IPS-15b (cell line): ENCODE measurements at regions not wholly inside any gene's neighbourhood (a gene's known extent, or its start where the extent isn't known, plus 50 kb on each side); places are given as distances from the start of the nearest gene placed in this dataset.

Source experiments
- H3K27me3 ChIP-seq: one replicate; pipeline ENCODE4 v1.6.1; 2013; ENCODE audit warnings: low read length; ENCODE audit not compliant: control insufficient read depth, insufficient read depth
- H3K36me3 ChIP-seq: one replicate; pipeline ENCODE4 v1.6.1; 2013; ENCODE audit warnings: low read length; ENCODE audit not compliant: control insufficient read depth, insufficient read depth
- H3K4me1 ChIP-seq: one replicate; pipeline ENCODE4 v1.6.1; 2013; ENCODE audit warnings: mild to moderate bottlenecking, low read length; ENCODE audit not compliant: control insufficient read depth, insufficient read depth
- H3K4me3 ChIP-seq: one replicate; pipeline ENCODE4 v1.5.1; 2013; ENCODE audit warnings: low read depth, low read length
- H3K9ac ChIP-seq: one replicate; pipeline ENCODE4 v1.6.1; 2013; ENCODE audit warnings: low read depth, mild to moderate bottlenecking, low read length
- H3K9me3 ChIP-seq: one replicate; pipeline ENCODE4 v1.6.1; 2013; ENCODE audit warnings: mild to moderate bottlenecking, low read length; ENCODE audit not compliant: control insufficient read depth, insufficient read depth

GRCh38 chr20:24816431-24816830, 132.6 kb upstream of the CST7 start:
- Histone ChIP-seq H3K4me3 (no peak overlapping the region), H3K4me1 (no peaks in the 10 kb centered on the region), H3K9me3 (no peaks in the 10 kb centered on the region), H3K27me3 (no peaks in the 10 kb centered on the region), H3K9ac (no peak overlapping the region), H3K36me3 (no peaks in the 10 kb centered on the region)

DNA sequence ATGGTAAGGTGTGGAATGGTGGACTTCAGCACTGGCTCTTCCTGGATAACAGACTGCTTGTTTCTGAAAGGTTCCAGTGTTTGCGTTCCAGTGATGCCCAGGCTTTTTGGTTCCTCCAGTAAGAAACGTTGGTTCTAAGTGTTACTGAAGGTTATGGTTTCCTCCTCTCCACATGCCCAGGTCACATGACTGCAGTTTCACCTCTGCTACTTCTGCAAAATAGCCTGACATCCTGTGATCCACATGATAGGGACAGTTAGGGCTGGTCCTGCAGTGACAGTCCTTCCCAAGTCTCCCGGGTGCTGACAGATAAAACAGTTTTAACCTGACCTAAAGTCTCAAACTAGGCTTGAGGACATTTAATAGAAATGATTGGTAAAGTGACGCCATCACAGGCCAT, 132.2 kb upstream of the CST7 start:
- no peaks in the 10 kb centered on the region for H3K36me3 ChIP-seq
- no peaks in the 10 kb centered on the region for H3K4me1 ChIP-seq
- no peak overlapping the region for H3K4me3 ChIP-seq
- H3K9me3 ChIP-seq, result no peaks in the 10 kb centered on the region
- no peak overlapping the region for H3K9ac ChIP-seq
- no peaks in the 10 kb centered on the region for H3K27me3 ChIP-seq

GRCh38 chr20:24817351-24817750, 131.7 kb upstream of the CST7 start:
- Histone ChIP-seq H3K9ac (no peak overlapping the region), H3K4me3 (no peak overlapping the region), H3K9me3 (no peaks in the 10 kb centered on the region), H3K36me3 (no peaks in the 10 kb centered on the region), H3K27me3 (no peaks in the 10 kb centered on the region), H3K4me1 (no peaks in the 10 kb centered on the region)

DNA sequence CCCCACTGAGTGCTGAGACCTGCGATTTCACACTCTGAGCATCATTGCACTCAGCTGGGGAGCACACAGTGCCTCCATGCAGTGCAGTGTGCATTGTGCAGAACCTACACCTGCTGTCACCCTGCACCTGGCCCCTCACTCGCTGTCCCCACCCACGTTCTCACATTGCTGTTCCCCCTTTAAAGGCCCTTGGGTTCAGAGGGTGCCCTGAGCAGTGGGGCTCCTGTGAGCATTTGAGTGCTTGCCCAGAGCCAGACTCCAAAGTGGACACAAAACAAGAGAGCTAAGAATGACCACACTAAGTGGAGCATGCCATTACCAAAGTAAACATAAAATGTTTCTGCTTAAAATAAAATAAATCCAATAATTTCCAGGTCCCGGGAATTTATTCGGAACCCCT, 131.0 kb upstream of the CST7 start:
- H3K27me3 ChIP-seq, result no peaks in the 10 kb centered on the region
- H3K9me3 ChIP-seq, result no peaks in the 10 kb centered on the region
- no peak overlapping the region for H3K9ac ChIP-seq
- no peaks in the 10 kb centered on the region for H3K36me3 ChIP-seq
- H3K4me3 ChIP-seq, result no peak overlapping the region
- H3K4me1 ChIP-seq, result no peaks in the 10 kb centered on the region

DNA sequence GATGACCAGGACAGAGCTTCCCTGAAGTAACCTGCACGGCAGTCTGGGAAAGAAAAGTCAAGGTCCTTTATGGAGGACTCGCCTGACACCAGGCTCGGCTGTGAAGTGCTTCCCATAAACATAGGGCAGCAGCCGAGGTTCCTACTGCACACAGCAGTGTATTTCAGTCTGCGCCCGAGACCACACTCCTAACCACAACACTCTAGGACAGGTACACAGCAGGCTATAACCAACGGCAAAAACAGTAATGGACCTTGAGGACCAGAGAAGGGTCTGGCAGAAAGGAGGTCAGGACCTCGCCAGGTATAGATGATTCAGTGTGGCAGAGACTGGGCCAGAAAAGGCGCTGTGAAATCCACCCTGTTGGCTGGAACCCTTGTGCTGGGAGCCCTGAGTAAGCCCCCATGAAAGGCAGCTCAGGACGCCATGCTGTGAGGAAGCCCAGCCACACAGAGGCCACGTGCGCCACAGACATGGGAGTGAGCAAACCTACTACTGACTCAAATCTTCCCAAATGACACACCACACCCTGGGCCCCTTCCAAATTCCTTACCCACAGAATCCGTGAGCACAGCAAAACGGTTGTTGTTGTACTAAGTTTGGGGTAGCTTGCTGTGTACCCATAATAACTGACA, 129.6 kb upstream of the CST7 start:
- Histone ChIP-seq H3K27me3 (no peaks in the 10 kb centered on the region), H3K4me3 (no peak overlapping the region), H3K4me1 (no peaks in the 10 kb centered on the region)

DNA sequence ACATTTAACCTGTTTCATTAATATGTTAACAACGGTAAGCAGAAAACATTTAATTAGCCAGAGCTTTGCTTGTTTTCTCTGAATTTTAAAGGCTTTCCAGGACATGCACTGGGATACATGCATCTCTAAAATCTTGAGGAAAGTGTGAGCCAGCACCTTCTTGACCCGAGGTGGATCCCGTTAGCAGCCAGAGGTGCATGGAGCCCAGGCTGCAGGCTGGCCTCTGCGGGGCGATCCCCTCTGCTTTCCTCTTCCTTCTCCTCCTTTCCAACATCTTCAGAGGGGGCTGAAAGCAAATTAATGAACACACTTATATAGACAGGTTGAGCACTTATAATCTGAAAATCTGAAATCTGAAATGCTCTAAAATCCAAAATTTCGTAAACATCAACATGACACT, 128.7 kb upstream of the CST7 start:
- no peaks in the 10 kb centered on the region for H3K27me3 ChIP-seq
- H3K9ac ChIP-seq, result no peak overlapping the region
- H3K36me3 ChIP-seq, result no peaks in the 10 kb centered on the region
- H3K4me3 ChIP-seq, result no peak overlapping the region
- H3K4me1 ChIP-seq, result no peaks in the 10 kb centered on the region
- no peaks in the 10 kb centered on the region for H3K9me3 ChIP-seq

More for the DNA sequence above, 129.6 kb upstream of the CST7 start:
- no peak overlapping the region for H3K9ac ChIP-seq
- H3K9me3 ChIP-seq, result no peaks in the 10 kb centered on the region
- H3K36me3 ChIP-seq, result no peaks in the 10 kb centered on the region

DNA sequence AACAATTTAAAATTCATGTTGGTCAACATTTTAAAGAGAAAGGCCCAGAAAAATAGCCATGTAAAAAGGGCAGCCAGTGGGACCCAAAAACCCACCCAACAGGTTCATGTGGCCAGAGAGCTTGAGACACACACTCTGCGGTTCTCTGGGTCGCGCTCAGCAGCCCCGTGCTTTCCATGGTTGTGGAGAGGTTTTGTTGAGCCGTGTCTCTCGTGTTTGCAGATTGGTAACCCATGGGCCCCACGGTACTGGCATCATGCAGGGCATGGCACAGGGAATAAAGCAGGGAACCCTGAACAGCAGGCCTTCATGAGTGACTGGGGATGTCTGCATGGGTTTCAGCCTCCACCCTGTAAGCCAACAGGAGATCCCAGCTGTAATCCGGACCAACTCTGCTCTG, 127.7 kb upstream of the CST7 start:
- Histone ChIP-seq H3K27me3 (no peaks in the 10 kb centered on the region), H3K4me3 (no peak overlapping the region), H3K9me3 (no peaks in the 10 kb centered on the region), H3K4me1 (no peaks in the 10 kb centered on the region), H3K36me3 (no peaks in the 10 kb centered on the region), H3K9ac (no peak overlapping the region)

DNA sequence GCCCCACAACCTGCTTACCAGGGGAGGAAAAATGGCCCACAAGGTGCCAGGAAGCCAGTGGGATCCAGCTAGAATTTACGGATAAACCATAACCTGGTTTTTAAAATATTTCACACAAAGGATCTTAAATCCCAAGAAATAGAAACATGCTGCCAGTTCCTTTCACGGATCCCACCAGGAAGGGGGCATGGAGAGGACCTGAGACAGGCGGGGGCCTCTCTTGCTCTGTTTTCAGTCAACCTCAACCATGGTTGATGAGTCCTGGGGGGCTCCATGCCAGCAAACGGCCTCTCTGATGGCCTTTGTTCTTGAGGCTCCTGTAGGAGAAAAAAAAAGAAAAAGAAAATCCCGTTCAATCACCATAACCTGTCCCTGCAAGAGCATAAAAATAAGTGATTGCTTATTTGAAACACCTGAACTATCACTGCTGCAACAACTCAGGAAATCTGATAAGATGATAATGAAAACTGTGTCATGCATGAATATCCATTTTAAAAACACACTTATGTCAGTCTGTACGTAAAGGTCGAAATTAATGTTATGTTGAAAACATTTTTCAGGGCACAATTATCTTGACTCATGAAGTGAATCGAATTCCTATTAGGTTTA, 125.8 kb upstream of the CST7 start:
- no peaks in the 10 kb centered on the region for H3K4me1 ChIP-seq
- H3K9ac ChIP-seq, result no peak overlapping the region
- no peaks in the 10 kb centered on the region for H3K36me3 ChIP-seq
- H3K4me3 ChIP-seq, result no peak overlapping the region
- no peaks in the 10 kb centered on the region for H3K27me3 ChIP-seq
- H3K9me3 ChIP-seq, result no peaks in the 10 kb centered on the region

DNA sequence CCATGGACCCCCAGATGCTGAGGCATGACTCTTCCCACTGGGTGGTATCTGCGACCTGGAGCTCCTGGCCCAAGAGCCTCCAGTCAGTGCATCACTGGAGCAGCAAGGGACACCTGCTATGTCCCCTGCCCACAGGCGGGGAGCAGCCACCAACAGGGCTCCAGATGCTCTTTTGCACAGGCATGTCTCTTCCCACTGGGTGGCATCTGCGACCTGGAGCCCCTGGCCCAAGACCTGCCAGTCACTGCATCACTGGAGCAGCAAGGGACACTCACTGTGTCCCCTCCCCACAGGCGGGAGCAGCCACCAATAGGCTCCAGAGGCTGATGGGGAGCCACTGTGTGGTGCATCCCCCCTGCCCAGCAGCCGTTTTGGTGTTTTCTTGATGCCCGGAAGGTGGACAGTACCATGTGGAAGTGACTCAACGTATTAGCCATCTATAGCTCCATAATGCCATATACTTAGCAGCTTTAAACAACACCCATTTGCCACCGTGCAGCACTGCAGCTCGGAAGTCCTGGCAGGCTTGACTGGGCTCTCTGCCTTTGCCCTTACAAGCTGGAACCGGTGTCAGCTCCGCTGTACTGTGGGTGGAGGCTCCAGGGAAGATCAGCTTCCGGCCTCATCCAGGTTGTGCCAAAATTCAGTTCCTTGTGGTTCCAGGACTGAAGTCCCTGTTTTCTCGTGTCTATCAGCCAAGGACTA, 124.9 kb upstream of the CST7 start:
- Histone ChIP-seq H3K27me3 (no peaks in the 10 kb centered on the region), H3K36me3 (no peaks in the 10 kb centered on the region), H3K9ac (no peak overlapping the region), H3K9me3 (no peaks in the 10 kb centered on the region), H3K4me1 (no peaks in the 10 kb centered on the region), H3K4me3 (no peak overlapping the region)

GRCh38 chr20:24825591-24825990, 123.5 kb upstream of the CST7 start:
- H3K36me3 ChIP-seq, result no peaks in the 10 kb centered on the region
- H3K27me3 ChIP-seq, result no peaks in the 10 kb centered on the region
- no peaks in the 10 kb centered on the region for H3K4me1 ChIP-seq
- no peak overlapping the region for H3K4me3 ChIP-seq
- no peaks in the 10 kb centered on the region for H3K9me3 ChIP-seq
- no peak overlapping the region for H3K9ac ChIP-seq

GRCh38 chr20:24827603-24828295, 121.3 kb upstream of the CST7 start:
- Histone ChIP-seq H3K4me1 (no peaks in the 10 kb centered on the region), H3K9me3 (no peaks in the 10 kb centered on the region), H3K9ac (no peak overlapping the region), H3K4me3 (no peak overlapping the region), H3K27me3 (no peaks in the 10 kb centered on the region), H3K36me3 (no peaks in the 10 kb centered on the region)
